GM12891 (cell line): ENCODE measurements at regions not wholly inside any gene's neighbourhood (a gene's known extent, or its start where the extent isn't known, plus 50 kb on each side); places are given as distances from the start of the nearest gene placed in this dataset.

Experiments used
- POLR2A ChIP-seq: IDR thresholded peaks from 2 replicates; pipeline ENCODE4 v1.6.1; 2011; ENCODE audit warnings: low read depth, low read length, control low read depth
- POLR2AphosphoS5 ChIP-seq: IDR thresholded peaks from 2 replicates; pipeline ENCODE4 v1.6.1; 2011; ENCODE audit warnings: low read depth, low read length, control low read depth
- POU2F2 ChIP-seq: IDR thresholded peaks from 2 replicates; pipeline ENCODE4 v1.6.1; 2011; ENCODE audit warnings: low read depth, mild to moderate bottlenecking, control low read depth, low read length, moderate library complexity
- SPI1 ChIP-seq: IDR thresholded peaks from 2 replicates; pipeline ENCODE4 v1.6.1; 2011; ENCODE audit warnings: low read depth, low read length, control low read depth
- TAF1 ChIP-seq: IDR thresholded peaks from 2 replicates; pipeline ENCODE4 v1.6.1; 2011; ENCODE audit warnings: low read depth, low read length, control low read depth

DNA sequence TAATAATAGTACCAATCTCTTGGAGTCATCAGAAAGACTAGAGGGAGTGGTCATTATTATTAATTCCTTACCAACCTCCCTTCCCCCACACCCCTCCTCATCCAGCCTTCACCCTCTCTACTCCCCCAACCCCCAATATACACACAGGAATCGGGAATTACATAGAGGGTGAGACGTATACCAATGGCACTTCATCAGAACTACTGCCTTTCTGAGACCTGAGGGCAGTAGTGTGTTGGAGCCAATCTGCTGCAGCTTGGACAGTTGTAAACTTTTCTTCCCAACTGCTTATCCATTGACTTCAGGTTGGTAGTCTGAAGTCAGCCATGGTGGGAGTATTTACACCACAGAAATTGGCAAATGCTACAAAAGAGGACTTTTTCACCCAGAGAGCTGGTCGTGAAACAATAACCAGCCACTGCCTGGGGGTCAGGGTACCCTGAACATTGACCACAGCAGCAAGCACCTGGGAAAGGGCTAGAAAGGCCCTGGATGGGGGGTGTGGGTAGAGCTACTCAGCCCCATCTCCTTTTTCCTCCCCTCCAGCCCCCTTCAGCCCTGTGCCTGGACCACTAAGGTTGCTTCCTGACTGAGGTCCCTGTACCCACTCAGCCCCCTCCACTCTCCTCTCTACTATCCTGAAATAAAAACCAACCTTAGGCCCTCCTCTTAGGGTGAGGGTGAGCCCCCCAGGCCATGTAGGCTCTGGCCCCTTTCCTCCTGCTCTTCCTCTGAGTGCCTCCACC, 161.5 kb downstream of the MRPL14 start:
- TF ChIP-seq POLR2AphosphoS5 = no peak
- TF ChIP-seq POLR2A = no peak
- TF ChIP-seq TAF1 = no peak
- no peak for TF ChIP-seq POU2F2
- no peak for TF ChIP-seq SPI1
